HFF-Myc (cell line): ENCODE measurements at regions not wholly inside any gene's neighbourhood (a gene's known extent, or its start where the extent isn't known, plus 50 kb on each side); places are given as distances from the start of the nearest gene placed in this dataset.
"Not testable (repeated sequence)": the region's sequence is repeated elsewhere in the genome, so short reads cannot be mapped to it uniquely, and the experiment has no call there.

Experiments used
- DNase-seq: peaks from one replicate; pipeline ENCODE4 v3.0.0-alpha.2; 2011; ENCODE audit warnings: low read depth; ENCODE audit errors: extremely low read depth
- H3K4me3 ChIP-seq: replicated peaks from 2 replicates; pipeline ENCODE4 v1.5.1; 2011; ENCODE audit warnings: low read depth, mild to moderate bottlenecking, control low read depth, low read length
- TF ChIP-seq, protein P1 (sequence below): IDR thresholded peaks from 2 replicates; pipeline ENCODE4 v1.5.1; 2012; ENCODE audit warnings: mild to moderate bottlenecking, low read depth, low read length, control low read depth; ENCODE audit errors: missing control alignments

- H3K4me3 ChIP-seq: no peak overlapping the region
- TF ChIP-seq, protein P1, sequence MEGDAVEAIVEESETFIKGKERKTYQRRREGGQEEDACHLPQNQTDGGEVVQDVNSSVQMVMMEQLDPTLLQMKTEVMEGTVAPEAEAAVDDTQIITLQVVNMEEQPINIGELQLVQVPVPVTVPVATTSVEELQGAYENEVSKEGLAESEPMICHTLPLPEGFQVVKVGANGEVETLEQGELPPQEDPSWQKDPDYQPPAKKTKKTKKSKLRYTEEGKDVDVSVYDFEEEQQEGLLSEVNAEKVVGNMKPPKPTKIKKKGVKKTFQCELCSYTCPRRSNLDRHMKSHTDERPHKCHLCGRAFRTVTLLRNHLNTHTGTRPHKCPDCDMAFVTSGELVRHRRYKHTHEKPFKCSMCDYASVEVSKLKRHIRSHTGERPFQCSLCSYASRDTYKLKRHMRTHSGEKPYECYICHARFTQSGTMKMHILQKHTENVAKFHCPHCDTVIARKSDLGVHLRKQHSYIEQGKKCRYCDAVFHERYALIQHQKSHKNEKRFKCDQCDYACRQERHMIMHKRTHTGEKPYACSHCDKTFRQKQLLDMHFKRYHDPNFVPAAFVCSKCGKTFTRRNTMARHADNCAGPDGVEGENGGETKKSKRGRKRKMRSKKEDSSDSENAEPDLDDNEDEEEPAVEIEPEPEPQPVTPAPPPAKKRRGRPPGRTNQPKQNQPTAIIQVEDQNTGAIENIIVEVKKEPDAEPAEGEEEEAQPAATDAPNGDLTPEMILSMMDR: no peak
- no peak for DNase-seq
Observed at GRCh38 chr18:57950542-57950941, 93.5 kb upstream of the NEDD4L start.

DNA sequence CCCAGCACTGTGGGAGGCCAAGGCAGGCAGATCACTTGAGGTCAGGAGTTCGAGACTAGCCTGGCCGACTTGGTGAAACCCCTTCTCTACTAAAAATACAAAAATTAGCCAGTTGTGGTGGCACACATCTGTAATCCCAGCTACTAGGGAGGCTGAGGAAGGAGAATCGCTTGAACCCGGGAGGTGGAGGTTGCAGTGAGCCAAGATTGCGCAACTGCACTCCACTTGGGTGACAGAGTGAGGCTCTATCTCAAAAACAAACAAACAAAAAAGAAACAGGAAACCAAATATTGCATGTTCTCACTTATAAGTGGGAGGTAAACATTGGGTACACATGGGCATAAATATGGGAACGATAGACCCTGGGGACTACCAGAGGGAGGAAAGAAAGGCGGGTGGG, 94.7 kb upstream of the NEDD4L start:
- H3K4me3 ChIP-seq, DNase-seq: not testable (repeated sequence)

DNA sequence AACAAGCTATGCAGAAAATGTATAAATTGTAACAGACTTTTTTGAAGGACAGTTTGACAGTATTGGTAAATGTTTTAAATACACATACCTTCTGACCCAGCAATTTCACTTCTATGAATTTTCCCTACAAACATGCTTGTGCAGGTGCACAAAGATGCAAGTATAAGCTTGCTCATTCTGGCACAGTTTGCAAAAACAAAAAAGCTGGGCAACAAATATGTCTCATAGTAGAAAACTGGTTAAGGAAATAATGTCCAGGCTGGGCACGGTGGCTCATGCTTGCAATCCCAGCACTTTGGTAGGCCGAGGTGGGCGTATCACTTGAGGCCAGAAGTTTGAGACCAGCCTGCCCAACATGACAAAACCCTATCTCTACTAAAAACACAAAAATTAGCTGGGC, 96.9 kb upstream of the NEDD4L start:
- no peak overlapping the region for H3K4me3 ChIP-seq
- TF ChIP-seq, protein P1: no peak
- no peak for DNase-seq

- DNase-seq: no peak
- H3K4me3 ChIP-seq: no peak overlapping the region
- TF ChIP-seq, protein P1: no peak
Observed at GRCh38 chr18:57943723-57944122, 100.3 kb upstream of the NEDD4L start.

DNA sequence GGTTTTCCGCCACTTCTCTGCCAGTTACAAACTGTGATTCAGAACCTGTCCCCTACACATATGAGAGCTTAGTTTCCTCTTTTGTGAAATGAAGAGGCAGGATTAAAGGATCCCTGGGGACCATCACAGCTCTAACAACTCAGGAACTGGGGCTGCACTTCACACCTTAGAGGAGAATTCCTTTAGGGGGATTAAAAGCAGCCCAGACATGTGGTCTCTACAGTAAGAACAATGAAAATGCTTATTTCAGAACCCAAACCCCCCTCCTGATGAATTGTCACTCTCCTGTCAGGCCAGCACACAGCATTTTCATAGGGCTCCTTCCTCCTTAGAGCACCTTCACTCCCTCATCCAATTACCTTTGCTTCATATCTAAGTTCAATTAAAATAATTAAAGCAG, 101.5 kb upstream of the NEDD4L start:
- no peak overlapping the region for H3K4me3 ChIP-seq
- TF ChIP-seq, protein P1: no peak
- DNase-seq: no peak

DNA sequence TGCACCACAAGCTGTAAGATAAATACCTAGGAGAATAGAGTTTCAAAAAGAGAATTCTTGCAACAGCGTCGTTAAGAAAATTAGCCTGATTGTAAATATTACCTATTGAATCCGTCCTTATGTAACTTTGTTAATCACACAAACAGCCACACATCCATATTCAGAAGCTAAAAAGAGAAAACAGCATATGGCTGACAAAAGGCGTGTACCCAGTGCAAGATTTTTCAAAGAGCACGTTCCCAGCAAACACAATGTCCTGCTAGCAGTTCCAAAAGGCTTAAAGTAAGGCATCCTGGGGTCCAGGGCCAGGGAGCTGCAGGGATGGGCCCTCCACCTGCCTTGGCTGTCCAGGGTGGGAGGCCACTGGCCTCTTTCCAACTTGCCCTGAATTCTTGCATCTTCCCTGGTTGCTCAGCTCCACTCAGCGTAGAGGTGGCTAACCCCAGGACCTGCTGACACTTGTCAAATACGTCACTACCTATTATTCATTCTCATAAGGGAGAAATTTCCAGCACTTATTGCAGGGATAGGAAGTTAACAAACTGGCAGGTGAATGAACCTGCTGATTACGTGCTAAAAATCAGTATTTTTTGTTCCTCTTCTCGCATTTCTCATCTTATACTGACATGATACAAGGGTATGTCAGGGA, 102.1 kb upstream of the NEDD4L start:
- TF ChIP-seq, protein P1: no peak
- H3K4me3 ChIP-seq: no peak overlapping the region
- DNase-seq: no peak

DNA sequence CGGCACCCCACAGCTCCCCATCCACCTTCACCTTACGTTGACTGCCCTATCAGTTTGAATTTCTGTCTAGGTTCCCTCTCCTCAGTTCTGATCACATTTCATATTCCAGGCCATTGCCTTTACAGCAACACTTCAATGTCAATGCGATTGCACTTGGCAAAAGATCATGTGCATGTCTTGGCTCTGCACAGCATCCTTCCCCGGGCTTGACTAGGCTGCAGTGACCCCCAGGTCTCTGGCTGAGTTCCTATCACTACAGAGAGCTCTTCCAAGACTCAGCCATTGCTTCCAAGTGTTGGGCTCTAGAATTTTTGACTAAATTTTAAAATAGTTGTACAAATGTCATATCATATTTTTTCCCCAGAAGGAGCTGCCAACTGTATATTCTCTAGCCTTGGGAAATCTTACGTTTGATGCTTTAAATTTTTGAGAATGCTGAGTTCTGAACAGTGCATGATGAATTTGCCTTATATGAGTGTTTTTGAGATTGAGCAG, 103.8 kb upstream of the NEDD4L start:
- H3K4me3 ChIP-seq: no peak overlapping the region
- DNase-seq: no peak
- TF ChIP-seq, protein P1: no peak

DNA sequence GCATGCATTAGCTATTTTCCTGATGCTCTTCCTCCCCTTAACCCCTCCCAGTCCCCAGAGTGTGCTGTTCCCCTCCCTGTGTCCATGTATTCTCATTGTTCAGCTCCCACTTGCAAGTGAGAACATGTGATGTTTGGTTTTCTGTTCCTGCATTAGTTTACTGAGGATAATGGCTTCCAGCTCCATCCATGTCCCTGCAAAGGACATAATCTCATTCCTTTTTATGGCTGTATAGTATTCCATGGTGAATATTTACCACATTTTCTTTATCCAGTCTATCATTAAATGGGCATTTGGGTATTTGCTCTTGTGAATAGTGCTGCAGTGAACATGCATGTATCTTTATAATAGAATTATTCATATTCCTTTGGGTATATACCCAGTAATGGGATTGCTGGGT, 109.7 kb upstream of the NEDD4L start:
- H3K4me3 ChIP-seq, DNase-seq: not testable (repeated sequence)
